CD4-positive, CD25-positive, alpha-beta regulatory T cell (primary cell): ENCODE measurements at regions not wholly inside any gene's neighbourhood (a gene's known extent, or its start where the extent isn't known, plus 50 kb on each side); places are given as distances from the start of the nearest gene placed in this dataset.

Experiments used
- ATAC-seq, 2 donors: fragments of 150-1000 bp; cut with Tn5 transposase; one replicate each; pipeline ENCODE4 v1.10.0; 2021; ENCODE audit warnings: low read depth in 2 of 2, moderate number of reproducible peaks in 2 of 2, moderate library complexity in 1 of 2
- DNase-seq, 3 donors: peaks; one replicate each; pipeline versions ENCODE4 v3.0.0 to v3.0.0-alpha.2; 2012 to 2022; ENCODE audit warnings: mixed read lengths in 1 of 3
- H3K27ac ChIP-seq: one replicate; pipeline ENCODE4 v1.7.0; 2013; ENCODE audit warnings: mild to moderate bottlenecking, low read length; ENCODE audit not compliant: insufficient read depth, poor library complexity, severe bottlenecking
- H3K27me3 ChIP-seq: one replicate; pipeline ENCODE4 v1.7.0; 2013; ENCODE audit warnings: low read length; ENCODE audit not compliant: control insufficient read depth, insufficient read depth
- H3K36me3 ChIP-seq: one replicate; pipeline ENCODE4 v1.7.0; 2013; ENCODE audit warnings: mild to moderate bottlenecking, low read length, moderate library complexity; ENCODE audit not compliant: control insufficient read depth, insufficient read depth
- H3K4me1 ChIP-seq: 2 replicates; pipeline ENCODE4 v1.7.0; 2013; ENCODE audit warnings: mild to moderate bottlenecking, low read length; ENCODE audit not compliant: insufficient read depth, control insufficient read depth, poor library complexity, severe bottlenecking
- H3K4me3 ChIP-seq: one replicate; pipeline ENCODE4 v1.7.0; 2013; ENCODE audit warnings: low read depth, mild to moderate bottlenecking, low read length, moderate library complexity
- H3K9me3 ChIP-seq, 2 experiments: 1 replicate in 1 of 2; 2 replicates in 1 of 2; pipeline ENCODE4 v1.7.0; 2013; ENCODE audit warnings: low read length in 2 of 2, mild to moderate bottlenecking in 1 of 2, moderate library complexity in 1 of 2; ENCODE audit not compliant: control insufficient read depth in 2 of 2
- H3K27ac Mint-ChIP-seq, 3 donors: one replicate each; pipeline ENCODE4 v1.8.0; 2020 to 2022; ENCODE audit warnings: mild to moderate bottlenecking in 3 of 3, mixed read lengths in 3 of 3, moderate library complexity in 2 of 3
- H3K27me3 Mint-ChIP-seq: one replicate; pipeline ENCODE4 v1.8.0; 2022; ENCODE audit warnings: mild to moderate bottlenecking, mixed read lengths
- H3K36me3 Mint-ChIP-seq: one replicate; pipeline ENCODE4 v1.8.0; 2020; ENCODE audit warnings: mixed read lengths
- H3K4me1 Mint-ChIP-seq, 4 donors: one replicate each; pipeline ENCODE4 v1.8.0; 2020 to 2022; ENCODE audit warnings: mixed read lengths in 4 of 4, mild to moderate bottlenecking in 1 of 4
- H3K4me3 Mint-ChIP-seq, 4 donors: one replicate each; pipeline ENCODE4 v1.8.0; 2020 to 2022; ENCODE audit warnings: mild to moderate bottlenecking in 4 of 4, mixed read lengths in 4 of 4, moderate library complexity in 3 of 4
- H3K9me3 Mint-ChIP-seq, 7 donors: one replicate each; pipeline ENCODE4 v1.8.0; 2020 to 2022; ENCODE audit warnings: mixed read lengths in 7 of 7, mild to moderate bottlenecking in 3 of 7, moderate library complexity in 2 of 7

- H3K36me3 ChIP-seq: no peaks in the 10 kb centered on the region
- no peak for ATAC-seq
- H3K27ac Mint-ChIP-seq: no peak overlapping the region
- no peaks in the 10 kb centered on the region for H3K36me3 Mint-ChIP-seq
- H3K4me1 ChIP-seq: no peaks in the 10 kb centered on the region
- H3K9me3 Mint-ChIP-seq: peaks cover 0 to 4% (median 0%) of the 10 kb centered on the region in 7 donors
- no peak overlapping the region for H3K4me3 ChIP-seq
- peaks cover 0 to 7% (median 0%) of the 10 kb centered on the region in 4 donors for H3K4me1 Mint-ChIP-seq
- no peak overlapping the region for H3K4me3 Mint-ChIP-seq
- no peaks in the 10 kb centered on the region for H3K9me3 ChIP-seq
- H3K27me3 ChIP-seq: no peaks in the 10 kb centered on the region
- H3K27ac ChIP-seq: no peak overlapping the region
- peaks cover 11% of the 10 kb centered on the region for H3K27me3 Mint-ChIP-seq
- DNase-seq: no peak
These were observed 86.0 kb upstream of the ZNF236 start for GRCh38 chr18:76736309-76736708.

- no peak overlapping the region for H3K4me3 Mint-ChIP-seq
- no peak overlapping the region for H3K27ac Mint-ChIP-seq
- Histone ChIP-seq H3K27ac (no peak overlapping the region), H3K27me3 (no peaks in the 10 kb centered on the region), H3K4me1 (no peaks in the 10 kb centered on the region), H3K4me3 (no peak overlapping the region), H3K9me3 (no peaks in the 10 kb centered on the region), H3K36me3 (no peaks in the 10 kb centered on the region)
- peaks cover 0 to 7% (median 3%) of the 10 kb centered on the region in 7 donors for H3K9me3 Mint-ChIP-seq
- no peaks in the 10 kb centered on the region for H3K36me3 Mint-ChIP-seq
- ATAC-seq (no peak), DNase-seq (no peak)
- peaks cover 22% of the 10 kb centered on the region for H3K27me3 Mint-ChIP-seq
- H3K4me1 Mint-ChIP-seq: peaks cover 0 to 17% (median 2%) of the 10 kb centered on the region in 4 donors
These were observed 91.5 kb upstream of the ZNF236 start for GRCh38 chr18:76730901-76731300.

GRCh38 chr18:76727589-76727988, 94.8 kb upstream of the ZNF236 start:
- H3K4me1 ChIP-seq: peaks cover 9% of the 10 kb centered on the region
- DNase-seq (no peak), ATAC-seq (no peak)
- Mint-ChIP-seq H3K4me1 (peaks cover 0 to 41% (median 8%) of the 10 kb centered on the region in 4 donors), H3K9me3 (peaks cover 0 to 7% (median 3%) of the 10 kb centered on the region in 7 donors), H3K4me3 (no peak overlapping the region), H3K36me3 (no peaks in the 10 kb centered on the region), H3K27ac (no peak overlapping the region), H3K27me3 (peaks cover 18% of the 10 kb centered on the region)
- H3K36me3 ChIP-seq: no peaks in the 10 kb centered on the region
- no peaks in the 10 kb centered on the region for H3K9me3 ChIP-seq
- H3K27ac ChIP-seq: no peak overlapping the region
- H3K4me3 ChIP-seq: no peak overlapping the region
- H3K27me3 ChIP-seq: no peaks in the 10 kb centered on the region

GRCh38 chr18:76725445-76725844, 96.9 kb upstream of the ZNF236 start:
- H3K36me3 Mint-ChIP-seq: no peaks in the 10 kb centered on the region
- H3K36me3 ChIP-seq: no peaks in the 10 kb centered on the region
- H3K4me3 ChIP-seq: no peak overlapping the region
- no peak overlapping the region for H3K4me3 Mint-ChIP-seq
- no peak overlapping the region for H3K27ac Mint-ChIP-seq
- H3K27me3 Mint-ChIP-seq: peaks cover 13% of the 10 kb centered on the region
- peaks cover 0 to 7% (median 3%) of the 10 kb centered on the region in 7 donors for H3K9me3 Mint-ChIP-seq
- no peak overlapping the region for H3K27ac ChIP-seq
- H3K27me3 ChIP-seq: no peaks in the 10 kb centered on the region
- DNase-seq (no peak), ATAC-seq (no peak)
- peaks cover 8 to 57% (median 26%) of the 10 kb centered on the region in 4 donors for H3K4me1 Mint-ChIP-seq
- no peaks in the 10 kb centered on the region for H3K9me3 ChIP-seq
- H3K4me1 ChIP-seq: peaks cover 30% of the 10 kb centered on the region

GRCh38 chr18:76722224-76723061, 99.9 kb upstream of the ZNF236 start:
- Histone ChIP-seq H3K36me3 (no peaks in the 10 kb centered on the region), H3K27ac (no peak overlapping the region), H3K9me3 (no peaks in the 10 kb centered on the region), H3K4me3 (no peak overlapping the region), H3K27me3 (no peaks in the 10 kb centered on the region), H3K4me1 (peaks cover 42% of the 10 kb centered on the region)
- H3K27me3 Mint-ChIP-seq: no peaks in the 10 kb centered on the region
- no peaks in the 10 kb centered on the region for H3K36me3 Mint-ChIP-seq
- peak overlapping the region in 3 of 4 donors; percentile 58 to 85 (median 69) for H3K4me3 Mint-ChIP-seq
- DNase-seq (no peak), ATAC-seq (no peak)
- H3K9me3 Mint-ChIP-seq: peaks cover 0 to 1% (median 0%) of the 10 kb centered on the region in 7 donors
- peak overlapping the region in 2 of 3 donors; percentile 63 to 75 for H3K27ac Mint-ChIP-seq
- peaks cover 11 to 58% (median 30%) of the 10 kb centered on the region in 4 donors for H3K4me1 Mint-ChIP-seq

GRCh38 chr18:76721207-76721996, 101.0 kb upstream of the ZNF236 start:
- ATAC-seq (peak; percentile 94 to 97), DNase-seq (peak in 2 of 3 donors; percentile 77 to 92)
- peak overlapping the region; percentile 66 to 82 (median 75) for H3K27ac Mint-ChIP-seq
- peak overlapping the region; percentile 72 for H3K4me3 ChIP-seq
- H3K4me1 Mint-ChIP-seq: peaks cover 11 to 58% (median 30%) of the 10 kb centered on the region in 4 donors
- H3K9me3 Mint-ChIP-seq: peaks cover 0 to 1% (median 0%) of the 10 kb centered on the region in 7 donors
- no peaks in the 10 kb centered on the region for H3K36me3 Mint-ChIP-seq
- no peaks in the 10 kb centered on the region for H3K27me3 Mint-ChIP-seq
- no peaks in the 10 kb centered on the region for H3K9me3 ChIP-seq
- peak overlapping the region; percentile 58 to 85 (median 72) for H3K4me3 Mint-ChIP-seq
- H3K36me3 ChIP-seq: no peaks in the 10 kb centered on the region
- peak overlapping the region; percentile 35 for H3K27ac ChIP-seq
- no peaks in the 10 kb centered on the region for H3K27me3 ChIP-seq
- peaks cover 42% of the 10 kb centered on the region for H3K4me1 ChIP-seq

- H3K27ac ChIP-seq: no peak overlapping the region
- Mint-ChIP-seq H3K4me1 (peaks cover 11 to 56% (median 30%) of the 10 kb centered on the region in 4 donors), H3K9me3 (peaks cover 0 to 1% (median 0%) of the 10 kb centered on the region in 7 donors), H3K27ac (peak overlapping the region; percentile 66 to 89 (median 75)), H3K4me3 (peak overlapping the region; percentile 58 to 85 (median 72)), H3K36me3 (no peaks in the 10 kb centered on the region), H3K27me3 (no peaks in the 10 kb centered on the region)
- peak in 1 of 3 donors; percentile 16 for DNase-seq
- peaks cover 42% of the 10 kb centered on the region for H3K4me1 ChIP-seq
- H3K36me3 ChIP-seq: no peaks in the 10 kb centered on the region
- peak overlapping the region; percentile 72 for H3K4me3 ChIP-seq
- ATAC-seq: no peak
- H3K9me3 ChIP-seq: no peaks in the 10 kb centered on the region
- no peaks in the 10 kb centered on the region for H3K27me3 ChIP-seq
These were observed 101.7 kb upstream of the ZNF236 start for GRCh38 chr18:76720683-76721082.
